HG02938 (cell line): ENCODE measurements at regions not wholly inside any gene's neighbourhood (a gene's known extent, or its start where the extent isn't known, plus 50 kb on each side); places are given as distances from the start of the nearest gene placed in this dataset.

Experiments used
- ATAC-seq: cut with Tn5 transposase; IDR thresholded peaks from one replicate; pipeline ENCODE4 v1.9.1; 2021; ENCODE audit warnings: mild to moderate bottlenecking, moderate library complexity; ENCODE audit not compliant: unreplicated experiment

DNA sequence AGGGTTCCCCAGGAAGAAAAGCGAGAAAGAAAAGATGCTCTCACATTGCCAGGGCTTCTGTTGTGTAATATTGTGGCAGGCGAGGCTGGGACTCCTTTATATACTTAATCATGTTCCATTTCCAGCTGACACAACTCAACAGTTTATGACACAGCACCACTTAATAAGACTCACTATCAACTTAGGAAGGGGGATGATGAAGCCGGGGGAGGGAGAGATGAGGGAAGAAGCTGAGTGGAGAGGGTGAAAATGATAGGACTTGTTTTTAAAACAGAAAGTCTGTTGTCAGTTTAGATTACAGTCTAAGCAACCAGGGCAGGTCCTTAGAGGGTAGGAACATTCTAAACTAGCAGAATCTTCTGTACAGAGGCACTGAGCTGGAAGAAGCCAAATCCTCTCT lies 397.0 kb downstream of the NXPE2 start:
- no peak for ATAC-seq

DNA sequence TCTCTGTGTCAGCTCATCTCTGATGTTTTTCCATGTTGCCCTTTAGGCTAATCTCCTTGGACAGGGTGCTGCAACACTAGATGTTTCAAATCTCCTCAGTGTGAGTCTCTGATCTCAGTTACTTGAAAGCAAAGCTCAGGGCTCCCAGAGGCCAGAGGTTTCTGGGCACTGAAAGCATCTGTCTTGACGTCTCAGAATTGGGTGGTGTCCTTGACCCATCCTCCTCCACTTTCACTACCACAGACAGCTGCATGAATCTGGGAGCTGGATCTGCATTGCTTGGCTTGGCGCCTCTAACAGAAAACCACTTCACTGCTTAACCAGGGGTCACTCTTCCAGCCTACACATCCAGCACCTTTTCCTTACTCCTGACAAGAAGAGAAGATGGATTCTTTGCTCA lies 399.4 kb downstream of the NXPE2 start:
- no peak for ATAC-seq

DNA sequence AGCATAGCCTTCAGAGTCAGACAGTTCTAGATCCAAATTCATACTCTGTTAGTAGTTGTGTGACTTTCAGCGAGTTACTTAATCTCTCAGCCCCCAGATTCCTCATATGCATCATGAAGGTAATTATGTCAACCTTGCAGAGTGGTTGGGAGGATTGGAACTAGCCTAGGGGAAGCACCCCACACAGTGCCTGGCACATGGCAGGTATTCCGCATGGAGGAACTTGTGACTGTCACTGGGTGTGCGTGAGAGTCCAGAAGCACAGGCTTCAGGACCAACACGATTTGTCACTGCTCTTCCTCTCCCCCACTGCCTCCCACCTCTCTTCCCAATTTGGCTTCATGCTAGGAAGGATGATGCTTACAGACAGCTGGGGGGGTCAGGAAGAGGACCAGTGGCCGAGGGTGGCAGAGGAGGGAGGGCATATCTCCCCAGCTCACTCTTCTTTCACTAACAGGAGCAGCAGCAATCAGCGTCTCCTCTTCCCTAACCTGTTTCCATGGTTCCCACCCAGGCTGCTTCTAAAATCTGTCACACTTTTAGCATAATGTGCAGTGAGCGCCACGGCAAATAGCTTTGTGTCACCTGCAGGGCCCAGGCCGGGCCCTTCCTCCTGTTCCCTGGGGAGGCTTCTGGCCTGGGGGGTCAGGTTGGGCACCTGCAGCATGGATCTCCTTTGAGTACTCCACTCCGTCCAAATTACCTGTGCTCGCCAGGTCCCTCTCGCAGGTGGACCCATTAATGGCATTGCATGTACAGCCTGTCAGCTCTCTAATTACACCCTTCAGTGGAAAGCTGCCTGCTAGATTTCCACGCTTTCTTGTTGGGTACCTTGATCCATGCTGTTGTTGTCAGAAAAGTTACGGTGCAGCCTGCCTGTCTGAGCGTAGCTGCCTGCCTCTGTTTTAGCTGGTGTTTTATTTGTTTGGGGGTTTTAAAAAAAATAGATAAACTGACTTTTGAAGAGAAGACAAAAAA lies 400.4 kb downstream of the NXPE2 start:
- no peak for ATAC-seq

DNA sequence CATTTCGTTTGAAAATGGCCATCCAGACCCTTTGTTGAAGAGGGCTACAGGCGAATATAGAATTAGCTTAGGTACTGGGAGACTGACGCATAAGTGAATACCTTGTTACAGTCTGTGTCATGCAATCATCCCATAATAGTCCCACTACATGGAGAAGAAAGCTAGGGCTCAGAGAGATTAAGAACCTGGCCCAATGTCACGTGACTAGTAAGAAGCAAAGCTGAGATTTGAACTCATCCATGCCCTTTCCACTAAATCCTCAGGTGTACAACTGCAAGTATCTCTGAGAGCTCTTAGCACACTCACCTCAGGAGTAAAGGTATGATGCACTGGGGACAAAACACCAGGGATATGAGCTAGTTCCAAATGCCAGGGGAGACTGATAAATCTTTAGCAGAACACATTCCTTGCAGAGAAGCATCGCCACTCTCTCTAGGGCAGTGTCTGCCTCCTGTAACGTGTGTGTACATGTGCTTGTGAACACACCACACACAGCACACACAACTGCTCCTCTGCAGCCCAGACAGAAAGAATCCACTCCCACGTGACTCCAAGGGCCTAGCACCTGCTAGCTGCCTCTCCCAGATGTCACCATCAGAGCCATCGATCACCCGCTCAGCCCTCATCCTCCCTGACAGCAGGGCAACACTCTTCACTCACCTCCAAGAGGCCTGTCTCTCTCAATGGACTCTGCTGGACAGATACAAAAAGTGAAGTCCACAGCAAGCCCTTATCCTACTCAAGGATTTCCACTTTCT lies 402.8 kb downstream of the NXPE2 start:
- no peak for ATAC-seq

DNA sequence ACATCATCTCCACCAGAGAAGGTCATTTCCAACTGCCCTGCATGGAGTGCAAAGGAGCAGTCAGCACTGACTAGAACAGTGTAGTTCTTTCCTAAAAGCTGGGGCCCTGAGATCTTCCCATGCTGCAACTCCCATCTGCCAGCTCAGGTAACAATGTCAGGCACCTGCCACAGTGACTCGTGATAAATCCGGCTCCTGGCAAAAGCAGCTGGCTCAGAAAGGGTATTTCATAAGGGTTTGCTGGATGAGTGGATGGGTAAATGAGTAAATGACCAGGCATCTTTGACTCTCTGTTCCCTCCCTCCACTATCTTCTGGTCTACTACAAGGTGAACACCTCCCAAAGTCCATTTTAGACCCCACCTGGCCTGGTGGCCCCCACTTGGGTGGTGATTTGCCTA lies 403.6 kb downstream of the NXPE2 start:
- ATAC-seq, result no peak

DNA sequence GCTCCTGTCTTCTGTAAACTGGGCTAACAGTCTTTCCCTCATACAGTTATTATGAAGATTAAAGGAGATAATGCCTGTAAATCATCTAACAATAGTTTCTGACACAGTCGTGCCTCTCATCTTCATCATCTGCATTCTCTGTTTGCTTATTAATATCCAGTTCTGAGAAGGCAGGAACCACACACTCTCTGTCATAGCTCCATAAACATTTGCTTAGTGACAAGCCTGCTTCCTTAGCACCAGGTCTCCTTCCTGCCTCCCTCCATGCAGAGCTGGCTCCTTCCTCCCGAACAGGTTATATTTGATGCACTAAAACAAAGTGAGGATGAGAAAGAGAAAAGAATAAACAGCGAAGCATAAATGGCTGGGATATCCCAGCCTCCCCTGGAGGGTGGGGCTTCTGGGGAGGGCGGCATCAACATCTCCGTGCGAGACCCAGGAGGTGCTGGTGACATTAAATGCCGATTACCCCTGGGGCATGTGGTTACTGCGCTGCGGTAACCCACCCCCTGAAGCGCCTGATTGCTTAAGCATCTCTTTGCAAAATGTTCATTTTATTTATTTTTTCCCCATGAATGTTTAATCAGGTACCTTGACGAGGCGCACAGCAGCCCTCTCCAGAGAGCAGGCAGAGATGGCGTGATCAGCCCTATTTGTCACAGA lies 404.9 kb downstream of the NXPE2 start:
- no peak for ATAC-seq

DNA sequence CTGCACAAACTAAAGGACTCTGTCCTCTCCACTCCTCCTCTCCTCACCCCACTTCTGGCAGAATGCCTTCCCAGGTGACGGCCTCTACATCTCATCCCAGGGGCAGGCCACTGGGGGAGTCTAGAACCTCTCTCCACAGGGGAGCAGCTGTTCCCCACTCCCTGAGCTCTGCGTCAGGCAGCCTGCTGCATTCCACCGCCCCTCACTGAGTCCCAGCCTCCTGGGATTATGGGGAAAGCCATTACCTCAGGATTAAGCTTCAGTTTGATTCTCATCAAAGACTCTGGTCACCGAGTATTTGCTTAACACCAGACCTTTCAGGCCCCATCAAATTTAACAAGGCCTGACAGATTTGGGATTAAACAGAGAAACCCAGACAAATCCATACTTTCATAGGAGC lies 405.9 kb downstream of the NXPE2 start:
- ATAC-seq, result no peak

DNA sequence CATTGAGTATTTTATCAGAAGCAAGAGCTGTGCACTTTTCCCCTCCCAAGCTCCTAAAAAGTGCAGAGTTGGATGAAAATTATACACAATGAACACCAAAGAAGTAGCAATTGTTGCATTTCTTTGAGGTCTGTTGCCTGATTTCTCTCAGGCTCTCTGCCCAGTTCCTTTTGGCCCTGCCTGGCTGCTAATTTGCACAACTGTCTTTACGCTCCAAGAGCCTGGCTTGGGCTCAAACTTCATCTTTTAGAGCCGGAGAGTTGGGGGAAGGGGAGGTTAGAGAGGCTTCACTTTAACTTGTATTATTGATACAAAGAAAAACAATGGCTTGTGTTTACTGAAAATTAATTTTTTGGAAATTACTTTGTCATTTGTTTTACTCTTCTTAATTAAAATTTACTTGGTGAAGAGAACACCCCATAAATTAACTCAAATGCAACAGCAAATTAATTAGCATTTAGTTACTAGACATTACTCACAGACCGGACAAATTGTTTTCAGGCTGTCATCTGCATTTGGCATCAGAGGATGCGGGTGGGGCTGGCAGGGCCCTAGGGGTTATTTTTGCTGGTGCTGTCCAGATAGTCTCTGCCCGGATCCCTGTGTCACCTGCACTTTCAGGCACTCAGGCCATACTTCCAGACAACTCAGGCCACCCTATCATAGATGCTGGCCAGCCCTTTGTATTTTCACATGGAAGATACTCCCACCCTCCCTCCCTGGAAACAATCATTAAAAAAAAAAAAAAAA lies 407.3 kb downstream of the NXPE2 start:
- ATAC-seq, result no peak

DNA sequence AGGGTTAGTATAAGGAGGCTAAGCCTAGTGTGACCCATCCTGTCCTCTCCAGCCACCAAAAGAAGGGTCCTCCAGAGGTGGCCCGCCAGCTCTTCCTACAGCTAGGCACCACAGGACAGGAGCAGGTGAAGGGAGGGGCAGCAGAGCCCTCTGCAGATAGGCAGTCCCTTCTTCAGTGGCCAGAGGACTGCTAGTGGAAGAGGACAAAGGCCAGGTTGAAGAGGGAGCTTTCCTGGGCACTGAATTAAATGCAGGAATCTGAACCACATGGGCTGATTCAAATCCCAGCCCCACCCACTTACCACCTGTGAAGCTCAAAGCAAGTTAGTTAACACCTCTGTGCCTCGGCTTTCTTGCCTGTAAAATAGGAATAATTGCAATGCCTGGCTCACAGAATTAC lies 409.5 kb downstream of the NXPE2 start:
- ATAC-seq, result no peak

DNA sequence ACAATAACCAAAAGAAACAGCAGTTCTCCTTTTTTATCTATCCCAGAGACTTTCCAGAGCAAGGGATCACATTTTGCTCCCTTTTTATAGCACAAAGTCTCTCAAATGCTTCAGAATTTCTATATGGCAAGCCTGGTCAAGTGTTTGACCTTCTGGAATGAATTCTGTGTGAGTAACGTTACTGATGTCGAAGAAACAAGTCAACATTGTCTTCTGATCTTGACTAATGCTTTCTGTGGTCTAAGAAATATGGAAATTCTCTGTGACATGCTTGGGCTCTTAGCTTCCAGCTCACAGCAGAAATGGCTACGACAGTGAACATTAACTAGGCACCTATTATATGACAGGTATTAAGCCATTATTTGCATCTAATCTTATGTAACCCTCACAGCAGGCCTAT lies 411.7 kb downstream of the CADM1 start:
- no peak for ATAC-seq

DNA sequence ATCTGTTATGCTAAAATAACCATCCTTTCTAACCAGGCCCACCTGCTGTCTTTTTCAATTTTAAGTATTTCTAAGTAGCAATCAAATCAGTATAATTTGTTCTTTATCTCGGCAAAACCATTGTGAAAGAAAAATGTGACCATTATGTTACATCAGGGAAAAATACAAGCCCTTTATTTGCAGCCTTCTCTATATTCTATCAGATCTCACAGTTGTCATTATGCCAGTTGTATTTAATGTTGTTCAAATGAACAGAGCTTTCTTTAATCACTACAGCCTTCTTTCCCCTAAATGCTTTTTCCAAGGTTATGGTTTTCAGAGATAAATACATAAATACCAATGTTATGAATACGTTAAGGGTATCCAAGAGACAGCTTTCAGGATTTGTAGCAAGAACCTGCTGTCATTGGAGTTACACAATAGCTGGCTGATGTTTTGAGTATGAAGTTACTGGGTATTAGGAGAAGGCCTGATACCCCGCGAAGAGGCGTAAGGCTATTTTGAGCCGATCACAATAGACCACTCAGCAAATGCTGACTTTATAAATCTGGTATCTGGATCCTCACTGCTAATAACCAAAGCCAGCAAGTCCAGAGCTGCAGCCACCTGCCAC lies 406.3 kb downstream of the CADM1 start:
- no peak for ATAC-seq

DNA sequence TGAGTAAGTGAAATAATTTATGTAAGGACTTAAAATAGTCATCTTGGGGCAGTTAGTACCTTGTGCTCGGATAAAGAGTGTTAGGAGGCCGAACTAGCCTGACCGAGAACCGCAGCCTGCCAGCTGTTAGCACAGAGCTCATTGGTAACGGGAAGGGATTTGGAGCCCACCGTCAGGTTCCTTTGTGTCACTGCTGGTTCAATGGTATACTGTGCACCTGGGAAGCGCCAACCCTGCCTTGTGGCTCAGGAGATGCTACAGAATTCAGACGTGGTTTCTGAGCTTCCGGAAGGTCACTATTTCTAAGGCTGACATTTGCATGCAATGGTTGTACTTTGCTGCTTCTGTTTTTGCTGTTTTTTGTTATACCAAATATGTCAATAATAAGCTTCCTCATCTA lies 403.5 kb downstream of the CADM1 start:
- ATAC-seq, result no peak

DNA sequence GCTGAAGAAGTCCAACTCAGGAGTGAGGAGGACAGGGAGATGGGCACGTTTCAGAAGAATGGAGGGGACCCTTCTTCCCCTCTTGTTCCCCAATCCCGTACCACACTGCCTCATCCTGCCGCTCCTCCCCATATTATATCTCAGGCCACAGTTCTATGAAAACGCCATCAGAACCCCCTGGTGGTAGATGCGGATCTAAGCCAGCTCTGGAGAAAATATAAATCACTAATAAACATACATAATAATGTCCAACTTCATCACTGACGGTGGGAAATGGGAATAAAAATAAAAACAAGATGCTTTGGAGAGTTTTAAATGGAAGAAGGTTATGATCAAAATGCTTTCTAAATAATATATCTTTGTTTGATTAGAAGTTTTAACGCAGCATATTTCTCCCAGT lies 400.3 kb downstream of the CADM1 start:
- ATAC-seq, result no peak

DNA sequence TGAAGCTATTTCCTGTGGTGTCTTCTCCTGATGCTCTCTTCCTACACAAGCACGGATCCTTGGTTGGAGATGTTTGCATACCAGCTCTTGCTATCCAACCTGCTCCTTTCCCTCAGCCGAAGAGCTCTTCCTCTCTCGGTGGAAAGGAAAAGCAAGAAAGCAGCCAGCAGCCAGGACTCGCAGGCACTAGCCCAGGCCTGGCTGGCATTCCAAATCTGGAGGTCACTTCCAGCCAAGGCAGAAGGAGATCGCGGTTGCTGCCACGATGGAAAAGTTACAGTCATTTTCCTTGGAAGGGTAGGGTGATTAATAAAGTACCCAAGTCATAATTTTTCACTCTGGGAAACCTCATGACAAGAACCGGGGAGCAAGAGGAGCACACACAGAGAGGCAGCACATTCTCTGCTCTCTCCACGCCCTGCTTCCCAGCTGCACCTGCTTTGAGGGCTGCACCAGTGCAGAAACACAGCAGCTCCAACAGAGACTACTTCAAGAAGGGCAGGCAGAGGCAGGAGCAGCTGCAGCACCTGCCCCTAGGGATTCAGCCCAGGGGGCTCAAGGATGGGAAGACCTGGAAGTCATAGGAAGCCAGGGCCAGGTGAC lies 399.3 kb downstream of the CADM1 start:
- ATAC-seq, result no peak

DNA sequence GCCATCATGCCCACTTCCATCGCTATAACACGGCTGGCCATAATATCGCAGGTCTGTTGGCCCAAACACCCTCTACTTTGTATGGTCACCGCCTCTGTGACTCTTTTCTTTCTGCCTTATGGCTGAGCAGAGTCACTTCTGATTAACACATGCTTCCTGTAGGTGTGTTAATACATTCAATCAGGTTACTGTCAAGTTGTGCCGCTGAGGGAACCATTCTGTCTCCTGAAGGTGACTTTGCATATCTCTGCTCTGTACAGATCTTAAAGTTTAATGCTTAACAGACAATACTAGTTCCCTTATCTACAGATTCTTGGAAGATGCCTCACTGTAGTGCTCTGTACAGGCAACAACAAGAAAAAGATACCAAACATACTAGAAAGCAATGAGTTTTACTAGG lies 393.1 kb downstream of the CADM1 start:
- no peak for ATAC-seq

DNA sequence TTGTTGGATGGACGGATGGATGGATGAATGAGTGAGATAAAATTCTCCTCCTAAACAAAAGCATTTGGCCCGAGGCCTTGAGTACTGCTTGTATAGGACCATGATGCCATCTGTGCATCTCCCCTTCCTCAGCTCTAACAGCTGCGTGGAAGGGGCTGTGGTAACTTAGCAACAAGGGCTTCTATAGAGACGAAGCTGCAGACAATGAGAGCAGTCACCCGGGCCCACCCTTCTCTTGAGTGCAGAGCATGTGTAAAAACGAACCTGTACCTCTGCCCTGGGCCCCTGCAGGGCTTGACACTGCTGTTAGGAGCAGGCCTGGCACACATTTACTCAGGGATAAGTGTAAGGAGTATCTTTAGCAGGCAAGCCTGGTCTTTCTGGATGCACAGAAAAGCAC lies 391.5 kb downstream of the CADM1 start:
- ATAC-seq, result no peak

DNA sequence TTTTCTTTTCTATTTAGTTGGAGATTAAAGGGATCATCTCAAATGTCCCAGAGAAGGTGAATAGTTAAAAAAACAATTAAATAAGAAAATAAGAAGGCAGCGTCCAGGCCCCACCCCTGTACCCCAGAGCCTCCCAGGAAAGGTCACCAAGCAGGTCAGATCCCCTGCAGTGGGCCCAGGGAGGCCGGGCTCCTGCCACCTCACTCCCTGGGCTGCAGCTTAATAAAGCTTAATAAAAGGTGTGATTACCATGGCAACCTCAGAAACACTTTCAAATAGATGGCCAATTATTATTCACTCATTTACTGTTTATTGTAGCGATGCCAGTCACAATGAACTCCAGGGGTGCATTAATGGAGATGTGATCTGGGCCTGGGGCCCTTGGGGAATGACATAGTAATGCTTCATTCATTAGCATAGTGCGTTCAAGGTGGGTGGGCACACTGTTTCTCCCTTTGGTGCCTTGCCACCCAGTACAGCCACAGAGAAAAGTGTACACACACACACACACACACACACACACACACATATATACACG lies 386.2 kb downstream of the CADM1 start:
- ATAC-seq, result no peak

DNA sequence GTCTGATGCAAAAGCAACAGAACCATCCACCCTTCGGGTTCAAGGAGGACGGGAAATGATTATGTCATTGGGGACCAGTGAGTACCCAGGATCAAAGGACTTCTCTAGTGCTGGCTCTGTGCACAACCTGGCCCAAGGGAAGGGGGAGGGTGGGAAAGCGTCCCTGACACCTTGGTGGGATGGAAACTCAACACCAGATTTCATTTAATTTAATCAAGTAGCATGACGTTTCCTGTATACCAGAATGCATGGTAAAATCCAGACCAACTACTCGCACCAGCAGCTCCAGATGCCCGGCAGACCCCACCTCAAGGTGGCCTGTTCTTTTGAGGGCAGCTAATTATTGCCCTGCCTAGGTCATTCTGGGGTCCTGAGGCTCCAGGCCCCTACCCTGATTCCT lies 385.1 kb downstream of the CADM1 start:
- no peak for ATAC-seq
